ENCODE measurements at regions not wholly inside any gene's neighbourhood (a gene's known extent, or its start where the extent isn't known, plus 50 kb on each side); places are given as distances from the start of the nearest gene placed in this dataset.

DNA sequence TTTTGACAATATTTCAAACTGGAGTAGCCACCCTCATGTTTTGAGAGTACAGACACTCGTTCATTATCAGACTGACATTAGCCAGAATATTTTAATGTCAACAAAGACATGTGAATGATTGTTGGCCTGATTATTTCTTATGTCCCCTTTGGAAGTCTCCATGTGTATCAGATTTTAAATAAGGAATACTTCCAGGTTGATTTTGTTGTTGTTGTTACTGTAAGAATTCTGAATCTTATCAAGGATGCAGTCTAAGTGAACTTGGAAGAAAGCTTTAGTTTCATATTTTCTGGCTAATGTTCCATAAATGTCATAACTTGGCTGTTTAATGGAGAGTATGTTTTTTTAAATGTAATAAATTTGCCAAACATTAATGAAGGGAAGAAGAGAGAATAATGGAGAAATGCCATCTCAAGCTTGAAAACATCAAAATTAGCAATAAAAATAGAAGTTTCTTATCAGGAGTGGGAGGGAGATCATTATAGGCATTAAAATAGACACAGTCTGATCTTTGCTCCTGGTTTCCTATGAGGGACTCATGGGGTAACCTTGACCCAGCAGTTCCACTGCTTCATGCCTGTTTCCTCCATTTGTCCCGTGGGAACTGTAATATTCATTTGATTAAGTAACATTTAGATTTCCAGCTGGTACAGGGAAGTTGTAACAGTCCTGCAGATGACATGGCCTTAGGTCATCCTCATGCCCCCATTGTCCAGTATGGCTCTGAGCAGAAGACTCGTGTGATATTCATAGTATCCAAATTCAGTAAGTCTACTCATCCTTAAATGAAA lies 122.4 kb upstream of the KIAA1217 start:
- intact Hi-C loops (cut with micrococcal nuclease; ENCODE audit: unreplicated experiment): no loop called here
- H3K79me2 ChIP-seq (ENCODE audit: control insufficient read depth, insufficient read depth, low read length): no peaks in the 10 kb centered on the region

DNA sequence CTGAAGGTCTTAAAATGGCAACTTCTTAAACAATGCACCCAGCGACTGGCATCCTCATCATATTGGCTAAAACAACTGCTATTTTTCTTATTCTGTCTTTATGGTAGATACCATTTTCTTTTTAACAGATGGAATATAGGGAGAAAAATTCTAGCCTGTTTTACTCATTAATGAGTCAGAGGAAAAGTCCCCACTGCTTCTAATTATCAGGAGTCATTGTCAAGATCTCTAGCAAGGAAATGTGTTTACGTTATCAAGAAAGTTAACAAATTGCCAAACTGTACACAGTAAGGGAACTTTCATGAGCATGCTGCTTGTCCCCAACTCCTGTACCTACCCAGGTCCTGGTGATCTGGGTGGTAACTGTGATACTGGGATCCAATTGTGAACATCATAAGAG lies 117.7 kb upstream of the KIAA1217 start:
- no TSS peak for BruUV-seq (replicated peaks)
- Histone ChIP-seq H3K79me2 (ENCODE audit: control insufficient read depth, insufficient read depth, low read length) (no peaks in the 10 kb centered on the region), H3K4me2 (ENCODE audit: control insufficient read depth, insufficient read depth) (no peak overlapping the region), H3K36me3 (ENCODE audit: control insufficient read depth in 2 of 2, insufficient read depth in 2 of 2, low read length in 1 of 2) (no peaks in the 10 kb centered on the region), H3K27me3 (replicated peaks in 1 of 2; ENCODE audit: control insufficient read depth in 2 of 2, insufficient read depth in 2 of 2, low read length in 1 of 2) (no peaks in the 10 kb centered on the region), H4K20me1 (ENCODE audit: control insufficient read depth, insufficient read depth) (no peaks in the 10 kb centered on the region), H2AFZ (ENCODE audit: control insufficient read depth, low read depth, low read length) (no peak overlapping the region), H3K4me1 (ENCODE audit: control insufficient read depth, insufficient read depth, low read length) (no peaks in the 10 kb centered on the region), H3K9me3 (replicated peaks; ENCODE audit: control insufficient read depth, insufficient read depth, low read length) (no peaks in the 10 kb centered on the region), H3K27ac (ENCODE audit: control insufficient read depth, insufficient read depth) (no peak overlapping the region), H3K9ac (ENCODE audit: control insufficient read depth, insufficient read depth, low read length) (no peak overlapping the region), H3K4me3 (no peak overlapping the region)
- DNase-seq (ENCODE audit: low read depth, low spot score) (no peak), ATAC-seq (no peak), FAIRE-seq (no peak)
- RAD21 ChIA-PET (ENCODE audit: unreplicated experiment): no interaction called here
- CTCF ChIA-PET: no interaction called here
- WGBS (ENCODE audit: insufficient coverage, insufficient replicate concordance, low lambda C conversion rate, missing lambda C conversion rate): 24% methylated on average over 2 of the region's 2 CpGs
- intact Hi-C loops (cut with micrococcal nuclease; ENCODE audit: unreplicated experiment): no loop called here
- in situ Hi-C loops (cut with MboI): no loop called here
- SMC1A ChIA-PET (ENCODE audit: uncharacterized antibody, unreplicated experiment): no interaction called here
- POLR2A ChIA-PET: no interaction called here
- TF ChIP-seq, protein P1, sequence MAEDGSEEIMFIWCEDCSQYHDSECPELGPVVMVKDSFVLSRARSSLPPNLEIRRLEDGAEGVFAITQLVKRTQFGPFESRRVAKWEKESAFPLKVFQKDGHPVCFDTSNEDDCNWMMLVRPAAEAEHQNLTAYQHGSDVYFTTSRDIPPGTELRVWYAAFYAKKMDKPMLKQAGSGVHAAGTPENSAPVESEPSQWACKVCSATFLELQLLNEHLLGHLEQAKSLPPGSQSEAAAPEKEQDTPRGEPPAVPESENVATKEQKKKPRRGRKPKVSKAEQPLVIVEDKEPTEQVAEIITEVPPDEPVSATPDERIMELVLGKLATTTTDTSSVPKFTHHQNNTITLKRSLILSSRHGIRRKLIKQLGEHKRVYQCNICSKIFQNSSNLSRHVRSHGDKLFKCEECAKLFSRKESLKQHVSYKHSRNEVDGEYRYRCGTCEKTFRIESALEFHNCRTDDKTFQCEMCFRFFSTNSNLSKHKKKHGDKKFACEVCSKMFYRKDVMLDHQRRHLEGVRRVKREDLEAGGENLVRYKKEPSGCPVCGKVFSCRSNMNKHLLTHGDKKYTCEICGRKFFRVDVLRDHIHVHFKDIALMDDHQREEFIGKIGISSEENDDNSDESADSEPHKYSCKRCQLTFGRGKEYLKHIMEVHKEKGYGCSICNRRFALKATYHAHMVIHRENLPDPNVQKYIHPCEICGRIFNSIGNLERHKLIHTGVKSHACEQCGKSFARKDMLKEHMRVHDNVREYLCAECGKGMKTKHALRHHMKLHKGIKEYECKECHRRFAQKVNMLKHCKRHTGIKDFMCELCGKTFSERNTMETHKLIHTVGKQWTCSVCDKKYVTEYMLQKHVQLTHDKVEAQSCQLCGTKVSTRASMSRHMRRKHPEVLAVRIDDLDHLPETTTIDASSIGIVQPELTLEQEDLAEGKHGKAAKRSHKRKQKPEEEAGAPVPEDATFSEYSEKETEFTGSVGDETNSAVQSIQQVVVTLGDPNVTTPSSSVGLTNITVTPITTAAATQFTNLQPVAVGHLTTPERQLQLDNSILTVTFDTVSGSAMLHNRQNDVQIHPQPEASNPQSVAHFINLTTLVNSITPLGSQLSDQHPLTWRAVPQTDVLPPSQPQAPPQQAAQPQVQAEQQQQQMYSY (CRISPR knock-in tag; IDR thresholded peaks at IDR 0.05): no peak
- TF ChIP-seq, protein P2, sequence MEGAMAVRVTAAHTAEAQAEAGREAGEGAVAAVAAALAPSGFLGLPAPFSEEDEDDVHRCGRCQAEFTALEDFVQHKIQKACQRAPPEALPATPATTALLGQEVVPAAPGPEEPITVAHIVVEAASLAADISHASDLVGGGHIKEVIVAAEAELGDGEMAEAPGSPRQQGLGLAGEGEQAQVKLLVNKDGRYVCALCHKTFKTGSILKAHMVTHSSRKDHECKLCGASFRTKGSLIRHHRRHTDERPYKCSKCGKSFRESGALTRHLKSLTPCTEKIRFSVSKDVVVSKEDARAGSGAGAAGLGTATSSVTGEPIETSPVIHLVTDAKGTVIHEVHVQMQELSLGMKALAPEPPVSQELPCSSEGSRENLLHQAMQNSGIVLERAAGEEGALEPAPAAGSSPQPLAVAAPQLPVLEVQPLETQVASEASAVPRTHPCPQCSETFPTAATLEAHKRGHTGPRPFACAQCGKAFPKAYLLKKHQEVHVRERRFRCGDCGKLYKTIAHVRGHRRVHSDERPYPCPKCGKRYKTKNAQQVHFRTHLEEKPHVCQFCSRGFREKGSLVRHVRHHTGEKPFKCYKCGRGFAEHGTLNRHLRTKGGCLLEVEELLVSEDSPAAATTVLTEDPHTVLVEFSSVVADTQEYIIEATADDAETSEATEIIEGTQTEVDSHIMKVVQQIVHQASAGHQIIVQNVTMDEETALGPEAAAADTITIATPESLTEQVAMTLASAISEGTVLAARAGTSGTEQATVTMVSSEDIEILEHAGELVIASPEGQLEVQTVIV (IDR thresholded peaks at IDR 0.05; ENCODE audit: borderline replicate concordance, partially characterized antibody): no peak
- TF ChIP-seq CHD1 (IDR thresholded peaks at IDR 0.05; ENCODE audit: low read depth, low read length): no peak
- TF ChIP-seq, protein P3, sequence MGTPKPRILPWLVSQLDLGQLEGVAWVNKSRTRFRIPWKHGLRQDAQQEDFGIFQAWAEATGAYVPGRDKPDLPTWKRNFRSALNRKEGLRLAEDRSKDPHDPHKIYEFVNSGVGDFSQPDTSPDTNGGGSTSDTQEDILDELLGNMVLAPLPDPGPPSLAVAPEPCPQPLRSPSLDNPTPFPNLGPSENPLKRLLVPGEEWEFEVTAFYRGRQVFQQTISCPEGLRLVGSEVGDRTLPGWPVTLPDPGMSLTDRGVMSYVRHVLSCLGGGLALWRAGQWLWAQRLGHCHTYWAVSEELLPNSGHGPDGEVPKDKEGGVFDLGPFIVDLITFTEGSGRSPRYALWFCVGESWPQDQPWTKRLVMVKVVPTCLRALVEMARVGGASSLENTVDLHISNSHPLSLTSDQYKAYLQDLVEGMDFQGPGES (IDR thresholded peaks at IDR 0.05): no peak
- TF ChIP-seq NFYB (IDR thresholded peaks at IDR 0.05; ENCODE audit: insufficient read depth, low read depth, low read length): no peak
- no peak for TF ChIP-seq IKZF1 (conservative IDR thresholded peaks at IDR 0.05)

More for the DNA sequence above, 122.4 kb upstream of the KIAA1217 start:
- ChIA-PET POLR2A (no interaction called here), RAD21 (ENCODE audit: unreplicated experiment) (no interaction called here), CTCF (no interaction called here), SMC1A (ENCODE audit: uncharacterized antibody, unreplicated experiment) (no interaction called here)
- 0% methylated on average over 3 of the region's 3 CpGs for WGBS (ENCODE audit: insufficient coverage, insufficient replicate concordance, low lambda C conversion rate, missing lambda C conversion rate)
- H3K27ac ChIP-seq (ENCODE audit: control insufficient read depth, insufficient read depth): no peak overlapping the region
- no peak overlapping the region for H3K4me3 ChIP-seq
- H3K4me1 ChIP-seq (ENCODE audit: control insufficient read depth, insufficient read depth, low read length): no peaks in the 10 kb centered on the region
- H3K9me3 ChIP-seq (replicated peaks; ENCODE audit: control insufficient read depth, insufficient read depth, low read length): no peaks in the 10 kb centered on the region
- no TSS peak for BruUV-seq (replicated peaks)
- H3K36me3 ChIP-seq (ENCODE audit: control insufficient read depth in 2 of 2, insufficient read depth in 2 of 2, low read length in 1 of 2): no peaks in the 10 kb centered on the region
- no peak overlapping the region for H2AFZ ChIP-seq (ENCODE audit: control insufficient read depth, low read depth, low read length)
- H4K20me1 ChIP-seq (ENCODE audit: control insufficient read depth, insufficient read depth): no peaks in the 10 kb centered on the region
- in situ Hi-C loops (cut with MboI): no loop called here
- no peak for FAIRE-seq
- no peak overlapping the region for H3K9ac ChIP-seq (ENCODE audit: control insufficient read depth, insufficient read depth, low read length)
- no peak for ATAC-seq
- DNase-seq (ENCODE audit: low read depth, low spot score): no peak
- no peaks in the 10 kb centered on the region for H3K27me3 ChIP-seq (replicated peaks in 1 of 2; ENCODE audit: control insufficient read depth in 2 of 2, insufficient read depth in 2 of 2, low read length in 1 of 2)
- no peak overlapping the region for H3K4me2 ChIP-seq (ENCODE audit: control insufficient read depth, insufficient read depth)
- TF ChIP-seq MYB (IDR thresholded peaks at IDR 0.05; ENCODE audit: borderline replicate concordance, low read depth, low read length) (no peak), ESRRA (IDR thresholded peaks at IDR 0.05; ENCODE audit: low read length) (no peak), BMI1 (IDR thresholded peaks at IDR 0.05; ENCODE audit: borderline replicate concordance) (no peak)

All from GM12878 (cell line).